PFSK-1 (cell line): ENCODE measurements at regions not wholly inside any gene's neighbourhood (a gene's known extent, or its start where the extent isn't known, plus 50 kb on each side); places are given as distances from the start of the nearest gene placed in this dataset.

ENCODE experiments used
- FOXP2 ChIP-seq: optimal IDR thresholded peaks from 2 replicates; pipeline ENCODE3; 2011; ENCODE audit warnings: borderline replicate concordance, control low read depth, inconsistent platforms; ENCODE audit not compliant: insufficient read depth; ENCODE audit errors: extremely low read length, extremely low read depth
- POLR2AphosphoS5 ChIP-seq: IDR thresholded peaks from 2 replicates; pipeline ENCODE4 v1.6.1; 2012; ENCODE audit warnings: low read depth, mild to moderate bottlenecking, control low read depth, low read length, moderate library complexity
- SIN3A ChIP-seq: IDR thresholded peaks from 2 replicates; pipeline ENCODE4 v1.6.1; 2012; ENCODE audit warnings: mild to moderate bottlenecking, low read length, moderate library complexity, borderline replicate concordance; ENCODE audit not compliant: insufficient read depth
- TAF1 ChIP-seq: IDR thresholded peaks from 2 replicates; pipeline ENCODE4 v1.6.1; 2012; ENCODE audit warnings: low read length, control low read depth, borderline replicate concordance; ENCODE audit not compliant: insufficient read depth
- TF ChIP-seq, protein P1 (sequence below), 2 experiments: IDR thresholded peaks; 2 replicates each; pipeline versions ENCODE4 v1.6.1 to v1.8.0; 2011 to 2012; ENCODE audit warnings: low read depth in 2 of 2, low read length in 2 of 2, control low read depth in 1 of 2, inconsistent platforms in 1 of 2, mild to moderate bottlenecking in 1 of 2, moderate library complexity in 1 of 2; ENCODE audit not compliant: insufficient read depth in 1 of 2

DNA sequence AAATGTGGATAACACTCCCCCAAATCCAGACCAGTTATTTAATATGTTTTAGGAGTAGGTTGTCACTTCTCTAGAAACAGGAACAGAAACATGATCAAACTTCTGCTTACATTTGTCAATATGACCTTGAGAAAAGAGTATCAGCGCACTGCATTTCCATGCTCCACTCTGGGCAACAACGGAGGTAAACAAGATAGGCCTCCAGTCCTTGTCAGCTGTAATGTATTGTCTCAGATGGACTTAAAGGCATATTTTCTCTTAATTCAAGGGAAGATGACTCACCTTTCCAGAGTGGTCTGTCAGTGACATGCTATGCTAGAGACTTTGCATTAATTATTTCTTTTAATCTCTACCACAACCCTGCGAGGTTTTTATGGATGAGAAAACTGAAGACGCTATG is 51.6 kb upstream of the TCF12 start:
- TF ChIP-seq POLR2AphosphoS5 (no peak), TAF1 (no peak), SIN3A (no peak), FOXP2 (no peak)
- TF ChIP-seq, protein P1, sequence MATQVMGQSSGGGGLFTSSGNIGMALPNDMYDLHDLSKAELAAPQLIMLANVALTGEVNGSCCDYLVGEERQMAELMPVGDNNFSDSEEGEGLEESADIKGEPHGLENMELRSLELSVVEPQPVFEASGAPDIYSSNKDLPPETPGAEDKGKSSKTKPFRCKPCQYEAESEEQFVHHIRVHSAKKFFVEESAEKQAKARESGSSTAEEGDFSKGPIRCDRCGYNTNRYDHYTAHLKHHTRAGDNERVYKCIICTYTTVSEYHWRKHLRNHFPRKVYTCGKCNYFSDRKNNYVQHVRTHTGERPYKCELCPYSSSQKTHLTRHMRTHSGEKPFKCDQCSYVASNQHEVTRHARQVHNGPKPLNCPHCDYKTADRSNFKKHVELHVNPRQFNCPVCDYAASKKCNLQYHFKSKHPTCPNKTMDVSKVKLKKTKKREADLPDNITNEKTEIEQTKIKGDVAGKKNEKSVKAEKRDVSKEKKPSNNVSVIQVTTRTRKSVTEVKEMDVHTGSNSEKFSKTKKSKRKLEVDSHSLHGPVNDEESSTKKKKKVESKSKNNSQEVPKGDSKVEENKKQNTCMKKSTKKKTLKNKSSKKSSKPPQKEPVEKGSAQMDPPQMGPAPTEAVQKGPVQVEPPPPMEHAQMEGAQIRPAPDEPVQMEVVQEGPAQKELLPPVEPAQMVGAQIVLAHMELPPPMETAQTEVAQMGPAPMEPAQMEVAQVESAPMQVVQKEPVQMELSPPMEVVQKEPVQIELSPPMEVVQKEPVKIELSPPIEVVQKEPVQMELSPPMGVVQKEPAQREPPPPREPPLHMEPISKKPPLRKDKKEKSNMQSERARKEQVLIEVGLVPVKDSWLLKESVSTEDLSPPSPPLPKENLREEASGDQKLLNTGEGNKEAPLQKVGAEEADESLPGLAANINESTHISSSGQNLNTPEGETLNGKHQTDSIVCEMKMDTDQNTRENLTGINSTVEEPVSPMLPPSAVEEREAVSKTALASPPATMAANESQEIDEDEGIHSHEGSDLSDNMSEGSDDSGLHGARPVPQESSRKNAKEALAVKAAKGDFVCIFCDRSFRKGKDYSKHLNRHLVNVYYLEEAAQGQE (IDR thresholded peaks at IDR 0.05; ENCODE audit: insufficient read depth in 1 of 2, low read depth in 2 of 2, low read length in 2 of 2) = no peak
